AG10803 (cell line): ENCODE measurements at regions not wholly inside any gene's neighbourhood (a gene's known extent, or its start where the extent isn't known, plus 50 kb on each side); places are given as distances from the start of the nearest gene placed in this dataset.

Source experiments
- DNase-seq: peaks from one replicate; pipeline ENCODE4 v3.0.0; 2010; ENCODE audit warnings: low read depth
- H3K4me3 ChIP-seq: 2 replicates; pipeline ENCODE4 v1.5.1; 2011; ENCODE audit warnings: mild to moderate bottlenecking, low read length, control low read depth
- TF ChIP-seq, protein P1 (sequence below): conservative IDR thresholded peaks from 2 replicates; pipeline ENCODE4 v1.5.1; 2011; ENCODE audit warnings: mild to moderate bottlenecking, low read length, control low read depth, inconsistent platforms

DNA sequence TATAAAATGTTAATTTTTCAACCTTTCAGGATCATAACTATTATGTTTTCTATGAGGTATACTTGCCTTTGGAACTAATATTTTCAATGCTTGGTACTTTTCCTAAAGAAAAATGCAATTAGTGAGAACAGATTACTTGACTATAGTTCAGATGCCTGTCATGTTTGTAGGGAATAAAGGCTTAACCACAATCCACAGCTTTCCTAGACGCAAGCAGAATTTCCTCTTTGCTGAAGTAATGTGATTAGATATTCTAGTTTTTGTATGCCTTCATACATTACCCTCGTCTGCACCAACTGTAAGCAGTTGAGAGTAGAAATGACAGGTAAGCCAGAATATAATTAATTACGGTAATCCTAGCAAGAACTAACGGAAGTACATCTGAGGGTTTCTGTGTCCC is 581.4 kb upstream of the MMS22L start:
- H3K4me3 ChIP-seq, result no peak overlapping the region
- DNase-seq, result no peak
- TF ChIP-seq, protein P1, sequence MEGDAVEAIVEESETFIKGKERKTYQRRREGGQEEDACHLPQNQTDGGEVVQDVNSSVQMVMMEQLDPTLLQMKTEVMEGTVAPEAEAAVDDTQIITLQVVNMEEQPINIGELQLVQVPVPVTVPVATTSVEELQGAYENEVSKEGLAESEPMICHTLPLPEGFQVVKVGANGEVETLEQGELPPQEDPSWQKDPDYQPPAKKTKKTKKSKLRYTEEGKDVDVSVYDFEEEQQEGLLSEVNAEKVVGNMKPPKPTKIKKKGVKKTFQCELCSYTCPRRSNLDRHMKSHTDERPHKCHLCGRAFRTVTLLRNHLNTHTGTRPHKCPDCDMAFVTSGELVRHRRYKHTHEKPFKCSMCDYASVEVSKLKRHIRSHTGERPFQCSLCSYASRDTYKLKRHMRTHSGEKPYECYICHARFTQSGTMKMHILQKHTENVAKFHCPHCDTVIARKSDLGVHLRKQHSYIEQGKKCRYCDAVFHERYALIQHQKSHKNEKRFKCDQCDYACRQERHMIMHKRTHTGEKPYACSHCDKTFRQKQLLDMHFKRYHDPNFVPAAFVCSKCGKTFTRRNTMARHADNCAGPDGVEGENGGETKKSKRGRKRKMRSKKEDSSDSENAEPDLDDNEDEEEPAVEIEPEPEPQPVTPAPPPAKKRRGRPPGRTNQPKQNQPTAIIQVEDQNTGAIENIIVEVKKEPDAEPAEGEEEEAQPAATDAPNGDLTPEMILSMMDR, result no peak

- no peak for DNase-seq
- TF ChIP-seq, protein P1, result no peak
- no peak overlapping the region for H3K4me3 ChIP-seq
Measured at GRCh38 chr6:97864826-97865225, 581.8 kb upstream of the MMS22L start.

- TF ChIP-seq, protein P1, result no peak
- H3K4me3 ChIP-seq, result no peak overlapping the region
- peak; percentile 12 for DNase-seq
Measured at GRCh38 chr6:97865612-97866011, 582.6 kb upstream of the MMS22L start.

GRCh38 chr6:97866616-97867015 is 583.6 kb upstream of the MMS22L start:
- no peak overlapping the region for H3K4me3 ChIP-seq
- TF ChIP-seq, protein P1, result no peak
- DNase-seq, result no peak

DNA sequence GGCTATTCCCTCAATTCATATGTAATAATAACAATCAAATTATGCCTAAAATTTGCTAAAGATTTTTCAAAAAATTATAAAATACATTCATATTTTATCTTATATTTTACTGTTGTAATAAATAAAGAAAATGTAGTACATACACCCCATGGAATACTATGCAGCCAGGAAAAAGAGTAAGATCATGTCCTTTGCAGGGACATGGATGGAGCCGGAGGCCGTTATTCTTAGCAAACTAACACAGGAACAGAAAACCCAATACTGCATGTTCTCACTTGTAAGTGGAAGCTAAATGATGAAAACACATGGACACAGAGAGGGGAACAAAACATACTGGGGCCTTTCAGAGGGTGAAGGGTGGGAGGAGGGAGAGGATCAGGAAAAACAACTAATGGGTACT is 584.2 kb upstream of the MMS22L start:
- H3K4me3 ChIP-seq, result no peak overlapping the region
- no peak for DNase-seq
- TF ChIP-seq, protein P1, result no peak

GRCh38 chr6:97870273-97870672 is 587.3 kb upstream of the MMS22L start:
- no peak for DNase-seq
- H3K4me3 ChIP-seq, result no peak overlapping the region
- TF ChIP-seq, protein P1, result no peak

DNA sequence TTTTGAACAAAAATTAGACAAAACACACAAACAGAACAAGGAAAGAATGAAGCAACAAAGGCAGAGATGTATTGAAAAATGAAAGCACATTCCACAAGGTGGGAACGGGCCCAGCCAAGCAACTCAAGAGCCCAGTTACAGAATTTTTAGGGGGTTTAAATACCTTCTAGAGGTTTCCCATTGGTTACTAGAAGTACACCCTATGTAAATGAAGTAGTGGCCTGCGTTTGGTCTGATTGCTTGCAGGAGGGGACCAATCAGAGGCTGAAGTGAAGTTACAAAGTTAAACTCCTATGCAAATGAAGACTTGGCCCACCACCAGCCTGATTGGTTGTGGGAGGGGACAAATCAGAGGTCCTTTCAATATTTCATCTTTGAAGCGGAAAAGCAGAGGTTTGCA is 593.7 kb upstream of the MMS22L start:
- H3K4me3 ChIP-seq, result no peak overlapping the region
- DNase-seq, result no peak
- TF ChIP-seq, protein P1, result no peak
